Mesendoderm (in vitro differentiated cells): ENCODE measurements at regions not wholly inside any gene's neighbourhood (a gene's known extent, or its start where the extent isn't known, plus 50 kb on each side); places are given as distances from the start of the nearest gene placed in this dataset.

Experiments used
- DNase-seq: peaks from one replicate; pipeline ENCODE4 v3.0.0; 2013
- H2AK5ac ChIP-seq: 2 replicates; pipeline ENCODE4 v1.6.1; 2013; ENCODE audit warnings: low read length, inconsistent platforms
- H2BK120ac ChIP-seq: 2 replicates; pipeline ENCODE4 v1.6.1; 2013; ENCODE audit warnings: low read depth, mild to moderate bottlenecking, low read length, moderate library complexity, mixed read lengths
- H2BK15ac ChIP-seq: replicated peaks from 2 replicates; pipeline ENCODE4 v1.6.1; 2013; ENCODE audit warnings: low read depth, mild to moderate bottlenecking, moderate library complexity
- H2BK5ac ChIP-seq: 2 replicates; pipeline ENCODE4 v1.6.1; 2013; ENCODE audit warnings: low read length, inconsistent platforms
- H3K18ac ChIP-seq: 2 replicates; pipeline ENCODE4 v1.6.1; 2013; ENCODE audit warnings: mild to moderate bottlenecking, low read length, mixed read lengths
- H3K23ac ChIP-seq: one replicate; pipeline ENCODE4 v1.6.1; 2013; ENCODE audit warnings: low read length
- H3K27ac ChIP-seq: 2 replicates; pipeline ENCODE4 v1.5.1; 2013; ENCODE audit warnings: low read depth, mild to moderate bottlenecking, inconsistent platforms, low read length, moderate library complexity
- H3K27me3 ChIP-seq: 2 replicates; pipeline ENCODE4 v1.6.1; 2013; ENCODE audit warnings: low read length, control low read depth, mild to moderate bottlenecking, inconsistent platforms; ENCODE audit not compliant: insufficient read depth, poor library complexity
- H3K36me3 ChIP-seq: 2 replicates; pipeline ENCODE4 v1.6.1; 2013; ENCODE audit warnings: low read length, inconsistent platforms; ENCODE audit not compliant: control insufficient read depth, insufficient read depth
- H3K4ac ChIP-seq: one replicate; pipeline ENCODE4 v1.6.1; 2013; ENCODE audit warnings: low read depth, mild to moderate bottlenecking, low read length, moderate library complexity
- H3K4me1 ChIP-seq: 2 replicates; pipeline ENCODE4 v1.6.1; 2013; ENCODE audit warnings: low read depth, low read length, inconsistent platforms; ENCODE audit not compliant: control insufficient read depth
- H3K4me2 ChIP-seq: 2 replicates; pipeline ENCODE4 v1.6.1; 2013; ENCODE audit warnings: low read length
- H3K4me3 ChIP-seq: 2 replicates; pipeline ENCODE4 v1.5.1; 2013; ENCODE audit warnings: mild to moderate bottlenecking, low read length
- H3K56ac ChIP-seq: one replicate; pipeline ENCODE4 v1.6.1; 2013; ENCODE audit warnings: low read length
- H3K79me1 ChIP-seq: 2 replicates; pipeline ENCODE4 v1.6.1; 2013; ENCODE audit warnings: low read length, inconsistent platforms
- H3K79me2 ChIP-seq: 2 replicates; pipeline ENCODE4 v1.6.1; 2013; ENCODE audit warnings: mild to moderate bottlenecking, low read length; ENCODE audit not compliant: control insufficient read depth, insufficient read depth
- H3K9ac ChIP-seq: 2 replicates; pipeline ENCODE4 v1.6.1; 2013; ENCODE audit warnings: low read length, inconsistent platforms
- H4K5ac ChIP-seq: one replicate; pipeline ENCODE4 v1.6.1; 2013; ENCODE audit warnings: low read length
- H4K8ac ChIP-seq: one replicate; pipeline ENCODE4 v1.6.1; 2013; ENCODE audit warnings: low read depth, mild to moderate bottlenecking, control low read depth, low read length, moderate library complexity
- WGBS: extraction: QIAGEN DNeasy Blood & Tissue Kit; methylation state at CpG from one replicate; pipeline ENCODE4 v1.1.7; 2013; ENCODE audit warnings: low lambda C conversion rate, missing lambda C conversion rate; ENCODE audit not compliant: insufficient coverage; ENCODE audit errors: extremely low coverage; 5-methylcytosine and 5-hydroxymethylcytosine counted together

- Histone ChIP-seq H3K4me1 (no peaks in the 10 kb centered on the region), H3K18ac (no peak overlapping the region), H3K4ac (no peak overlapping the region), H3K79me2 (no peaks in the 10 kb centered on the region), H3K23ac (no peak overlapping the region), H3K56ac (no peak overlapping the region), H2BK120ac (no peak overlapping the region), H2BK5ac (no peak overlapping the region), H3K4me3 (no peak overlapping the region), H2AK5ac (no peak overlapping the region), H3K27me3 (no peaks in the 10 kb centered on the region), H3K27ac (no peak overlapping the region), H4K5ac (no peak overlapping the region), H2BK15ac (no peak overlapping the region), H4K8ac (no peak overlapping the region), H3K9ac (no peak overlapping the region), H3K79me1 (no peaks in the 10 kb centered on the region), H3K36me3 (no peaks in the 10 kb centered on the region), H3K4me2 (no peak overlapping the region)
- WGBS: no CpG with 5 or more reads among the region's 13 CpGs
- no peak for DNase-seq
Observed at GRCh38 chr11:134752964-134753770, 341.1 kb upstream of the B3GAT1 start.

GRCh38 chr11:134752526-134752925 is 340.5 kb upstream of the B3GAT1 start:
- H3K27ac ChIP-seq: no peak overlapping the region
- no peaks in the 10 kb centered on the region for H3K4me1 ChIP-seq
- H3K4ac ChIP-seq: no peak overlapping the region
- H4K5ac ChIP-seq: no peak overlapping the region
- H3K79me1 ChIP-seq: no peaks in the 10 kb centered on the region
- no peak overlapping the region for H3K4me3 ChIP-seq
- no CpG with 5 or more reads among the region's 6 CpGs for WGBS
- H2BK5ac ChIP-seq: no peak overlapping the region
- no peaks in the 10 kb centered on the region for H3K36me3 ChIP-seq
- no peak overlapping the region for H4K8ac ChIP-seq
- H3K4me2 ChIP-seq: no peak overlapping the region
- no peak overlapping the region for H2BK15ac ChIP-seq
- DNase-seq: no peak
- no peak overlapping the region for H3K56ac ChIP-seq
- no peak overlapping the region for H3K18ac ChIP-seq
- H2BK120ac ChIP-seq: no peak overlapping the region
- H3K9ac ChIP-seq: no peak overlapping the region
- H2AK5ac ChIP-seq: no peak overlapping the region
- no peaks in the 10 kb centered on the region for H3K79me2 ChIP-seq
- no peak overlapping the region for H3K23ac ChIP-seq
- no peaks in the 10 kb centered on the region for H3K27me3 ChIP-seq

DNA sequence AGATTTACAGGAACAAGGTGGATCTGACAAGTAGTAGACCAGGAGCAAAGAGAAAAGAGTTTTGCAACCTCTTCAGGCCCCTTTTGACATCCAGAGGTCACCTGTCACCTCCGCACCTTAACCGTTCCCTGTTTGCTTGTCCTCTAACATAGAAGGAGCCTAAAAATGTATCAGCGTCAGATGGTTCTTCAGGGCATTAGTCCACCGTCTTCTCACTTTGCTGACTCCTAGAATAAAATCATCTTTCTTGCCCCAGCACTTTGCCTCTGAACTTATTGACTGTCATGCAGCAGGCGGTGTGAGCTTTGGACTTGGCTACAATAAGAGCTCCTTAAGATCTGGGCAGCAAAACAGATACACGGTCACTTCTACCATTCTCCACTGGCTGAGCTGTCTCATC is 339.7 kb upstream of the B3GAT1 start:
- Histone ChIP-seq H3K23ac (no peak overlapping the region), H3K9ac (no peak overlapping the region), H4K8ac (no peak overlapping the region), H3K18ac (no peak overlapping the region), H3K4me1 (no peaks in the 10 kb centered on the region), H2BK5ac (no peak overlapping the region), H2AK5ac (no peak overlapping the region), H3K4ac (no peak overlapping the region), H4K5ac (no peak overlapping the region), H3K56ac (no peak overlapping the region), H3K36me3 (no peaks in the 10 kb centered on the region), H3K27ac (no peak overlapping the region), H3K79me1 (no peaks in the 10 kb centered on the region), H3K27me3 (no peaks in the 10 kb centered on the region), H2BK120ac (no peak overlapping the region), H2BK15ac (no peak overlapping the region), H3K4me3 (no peak overlapping the region), H3K79me2 (no peaks in the 10 kb centered on the region), H3K4me2 (no peak overlapping the region)
- no peak for DNase-seq
- WGBS: no CpG with 5 or more reads among the region's 6 CpGs

GRCh38 chr11:134751031-134751585 is 339.1 kb upstream of the B3GAT1 start:
- H3K4me2 ChIP-seq: no peak overlapping the region
- no peak for DNase-seq
- H3K9ac ChIP-seq: no peak overlapping the region
- H2BK15ac ChIP-seq: no peak overlapping the region
- H3K56ac ChIP-seq: no peak overlapping the region
- no peaks in the 10 kb centered on the region for H3K79me2 ChIP-seq
- H2AK5ac ChIP-seq: no peak overlapping the region
- H3K18ac ChIP-seq: no peak overlapping the region
- no peak overlapping the region for H3K23ac ChIP-seq
- no peak overlapping the region for H4K8ac ChIP-seq
- H2BK5ac ChIP-seq: no peak overlapping the region
- H3K27me3 ChIP-seq: no peaks in the 10 kb centered on the region
- no peaks in the 10 kb centered on the region for H3K79me1 ChIP-seq
- no peak overlapping the region for H2BK120ac ChIP-seq
- WGBS: no CpG with 5 or more reads among the region's 8 CpGs
- H4K5ac ChIP-seq: no peak overlapping the region
- no peaks in the 10 kb centered on the region for H3K36me3 ChIP-seq
- no peak overlapping the region for H3K4ac ChIP-seq
- H3K4me1 ChIP-seq: no peaks in the 10 kb centered on the region
- no peak overlapping the region for H3K27ac ChIP-seq
- no peak overlapping the region for H3K4me3 ChIP-seq

GRCh38 chr11:134750619-134751018 is 338.6 kb upstream of the B3GAT1 start:
- no peak overlapping the region for H3K4ac ChIP-seq
- no peak overlapping the region for H3K23ac ChIP-seq
- no CpG with 5 or more reads among the region's 2 CpGs for WGBS
- no peaks in the 10 kb centered on the region for H3K4me1 ChIP-seq
- no peak overlapping the region for H4K5ac ChIP-seq
- DNase-seq: no peak
- no peak overlapping the region for H2AK5ac ChIP-seq
- H3K4me2 ChIP-seq: no peak overlapping the region
- no peak overlapping the region for H3K9ac ChIP-seq
- no peaks in the 10 kb centered on the region for H3K36me3 ChIP-seq
- no peak overlapping the region for H3K56ac ChIP-seq
- H3K27ac ChIP-seq: no peak overlapping the region
- H2BK15ac ChIP-seq: no peak overlapping the region
- H3K79me1 ChIP-seq: no peaks in the 10 kb centered on the region
- no peaks in the 10 kb centered on the region for H3K27me3 ChIP-seq
- no peak overlapping the region for H3K4me3 ChIP-seq
- H2BK120ac ChIP-seq: no peak overlapping the region
- H3K18ac ChIP-seq: no peak overlapping the region
- no peaks in the 10 kb centered on the region for H3K79me2 ChIP-seq
- no peak overlapping the region for H2BK5ac ChIP-seq
- H4K8ac ChIP-seq: no peak overlapping the region
